Stimulated activated CD4-positive, alpha-beta T cell treated with anti-CD3 and anti-CD28 coated beads, Interleukin-1b, Interleukin-23, amount 100 ng/mL, for 1 hour (primary cell): ENCODE measurements at regions not wholly inside any gene's neighbourhood (a gene's known extent, or its start where the extent isn't known, plus 50 kb on each side); places are given as distances from the start of the nearest gene placed in this dataset.
"Not testable (repeated sequence)": the region's sequence is repeated elsewhere in the genome, so short reads cannot be mapped to it uniquely, and the experiment has no call there.

Experiments
- DNase-seq, 2 donors: peaks; one replicate each; pipeline ENCODE4 v3.0.0-alpha.2; 2020; ENCODE audit warnings: low read depth in 2 of 2

GRCh38 chr7:140283472-140283871 lies 106.7 kb upstream of the KDM7A start:
- no peak for DNase-seq

- no peak for DNase-seq
Observed at GRCh38 chr7:140281960-140282359, 105.2 kb upstream of the KDM7A start.

DNA sequence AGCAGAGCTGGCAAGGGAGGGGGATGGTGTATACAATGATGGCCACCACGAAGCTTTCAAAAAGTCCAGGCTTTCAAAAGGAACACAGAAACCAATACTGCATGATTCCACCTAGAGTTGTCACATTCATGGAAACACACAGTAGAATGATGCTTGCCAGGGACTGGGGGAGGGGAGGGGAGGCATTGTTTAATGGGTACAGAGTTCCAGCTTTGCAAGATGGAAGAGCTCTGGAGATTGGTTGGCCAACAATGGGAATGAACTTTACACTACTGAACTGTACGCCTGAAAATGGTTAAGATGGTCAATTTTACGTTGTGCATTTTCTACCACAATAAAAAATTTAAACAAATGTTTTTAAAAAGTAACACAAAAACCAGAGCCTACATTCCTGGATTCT lies 104.5 kb upstream of the KDM7A start:
- no peak for DNase-seq

DNA sequence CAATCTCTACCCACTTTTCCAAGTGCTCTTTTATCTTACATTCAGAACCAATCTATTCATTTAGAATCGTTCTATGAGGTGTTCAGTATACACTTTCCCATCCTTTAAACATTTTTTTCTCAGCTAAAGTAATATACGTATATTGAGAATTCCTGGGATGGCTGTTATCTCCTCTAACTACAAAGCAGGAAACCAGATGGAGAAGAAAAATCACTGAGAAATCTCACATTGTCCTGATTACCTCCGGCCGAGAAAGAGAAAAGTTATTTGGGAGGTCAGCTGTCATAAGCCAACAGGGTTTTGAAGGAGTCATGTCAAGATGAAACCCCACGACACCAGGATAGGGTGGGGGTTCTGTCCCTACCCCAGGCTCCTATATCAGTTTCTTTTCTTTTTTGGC lies 99.2 kb upstream of the KDM7A start:
- no peak for DNase-seq

- no peak for DNase-seq
Observed at GRCh38 chr7:140275069-140275965, 98.5 kb upstream of the KDM7A start.

DNA sequence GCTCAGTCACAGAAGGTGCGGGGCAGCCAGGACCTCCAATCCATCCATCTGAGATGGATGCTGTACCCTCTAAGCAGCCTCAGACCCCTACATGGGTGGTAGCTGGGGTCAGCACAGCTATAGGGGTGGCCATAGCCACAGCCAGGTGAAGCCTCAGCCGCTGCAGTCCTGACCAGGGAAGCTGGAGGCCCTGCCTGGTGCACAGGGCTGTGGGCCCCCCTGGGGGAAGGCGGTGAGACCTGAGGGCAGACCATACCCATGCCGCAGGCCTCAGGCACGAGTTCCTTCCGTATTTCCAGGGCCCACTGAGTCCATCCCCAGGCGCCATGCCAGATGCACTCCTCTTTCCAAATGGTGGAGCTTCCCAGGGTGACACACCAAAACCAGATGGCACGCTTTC lies 96.6 kb upstream of the KDM7A start:
- no peak for DNase-seq

DNA sequence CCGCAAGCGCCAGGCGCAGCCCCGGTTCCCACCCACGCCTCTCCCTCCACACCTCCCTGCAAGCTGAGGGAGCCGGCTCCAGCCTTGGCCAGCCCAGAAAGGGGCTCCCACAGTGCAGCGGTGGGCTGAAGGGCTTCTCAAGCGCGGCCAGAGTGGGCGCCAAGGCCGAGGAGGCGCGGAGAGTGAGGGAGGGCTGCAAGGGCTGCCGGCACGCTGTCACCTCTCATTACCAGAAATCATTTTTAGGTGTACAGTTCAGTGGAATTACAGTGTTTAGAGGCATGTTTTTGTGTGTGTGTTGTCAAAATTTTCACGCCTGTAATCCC lies 94.8 kb upstream of the KDM7A start:
- not testable (repeated sequence) for DNase-seq

DNA sequence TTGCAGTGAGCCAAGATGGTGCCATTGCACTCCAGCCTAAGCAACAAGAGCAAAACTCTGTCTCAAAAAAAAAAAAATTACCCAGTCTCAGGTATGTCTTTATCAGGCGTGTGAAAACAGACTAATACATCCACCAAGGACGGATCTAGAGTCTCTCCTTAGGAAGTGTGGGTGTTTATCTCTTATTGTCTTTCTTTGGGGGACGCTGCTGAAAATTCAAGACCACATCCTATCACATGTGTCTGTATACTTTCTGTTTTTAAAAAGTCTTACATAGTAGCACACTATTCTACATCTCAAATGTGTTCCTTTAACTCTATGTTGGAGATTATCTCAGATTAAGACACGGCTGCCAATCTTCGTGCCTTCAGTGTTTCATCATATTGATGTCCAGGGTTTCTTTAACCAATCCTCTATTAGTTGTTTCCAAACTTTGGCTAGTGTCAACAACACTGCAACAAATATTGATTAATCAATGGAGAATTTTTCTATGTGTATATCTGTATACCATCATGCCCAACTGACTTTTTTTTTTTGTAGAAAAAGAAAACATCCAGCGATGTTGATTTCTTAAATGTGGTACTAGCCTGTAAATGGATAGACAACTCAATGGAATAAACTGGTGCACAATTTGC lies 92.3 kb upstream of the KDM7A start:
- no peak for DNase-seq

GRCh38 chr7:140267381-140268226 lies 90.8 kb upstream of the KDM7A start:
- DNase-seq: no peak

DNA sequence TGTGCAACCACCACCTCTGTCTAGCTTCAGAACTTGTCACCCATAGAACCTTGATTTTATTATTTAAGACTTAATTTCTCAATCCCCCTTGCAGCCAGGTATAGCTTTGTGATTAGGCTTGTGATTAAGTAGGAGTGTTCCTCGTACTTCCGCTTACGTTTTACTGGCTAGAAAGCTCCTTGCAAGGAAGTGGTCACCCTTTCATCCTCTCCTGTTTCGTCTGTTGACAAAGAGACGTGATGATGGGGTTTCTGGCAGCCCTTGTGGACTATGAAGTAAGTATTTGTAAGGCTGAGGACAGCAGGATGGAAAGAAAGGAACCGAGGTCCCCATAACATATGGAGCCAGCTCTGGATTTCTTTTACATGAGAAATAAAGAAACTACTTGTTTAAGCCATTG lies 86.5 kb upstream of the KDM7A start:
- DNase-seq: no peak

GRCh38 chr7:140262242-140262903 lies 85.6 kb upstream of the KDM7A start:
- DNase-seq: no peak

- no peak for DNase-seq
Observed at GRCh38 chr7:140261522-140261921, 84.7 kb upstream of the KDM7A start.

DNA sequence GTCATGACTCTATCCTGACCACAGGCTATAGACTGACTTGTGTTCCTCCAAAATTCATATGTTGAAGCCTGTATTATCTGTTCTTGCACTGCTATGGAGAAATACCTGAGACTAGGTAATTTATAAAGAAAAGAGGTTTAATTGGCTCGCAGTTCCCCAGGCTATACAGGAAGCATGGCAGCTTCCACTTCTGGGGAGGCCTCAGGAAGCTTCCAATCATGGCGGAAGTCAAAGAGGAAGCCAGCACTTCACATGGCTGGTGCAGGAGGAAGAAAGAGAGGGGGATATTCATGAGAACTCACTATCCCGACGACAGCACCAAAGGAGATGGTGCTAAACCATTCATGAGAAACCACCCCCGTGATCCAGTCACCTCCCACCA lies 84.3 kb upstream of the KDM7A start:
- no peak for DNase-seq

- no peak for DNase-seq
Observed at GRCh38 chr7:140260352-140261104, 83.7 kb upstream of the KDM7A start.

- not testable (repeated sequence) for DNase-seq
Observed at GRCh38 chr7:140257278-140257677, 80.5 kb upstream of the KDM7A start.

DNA sequence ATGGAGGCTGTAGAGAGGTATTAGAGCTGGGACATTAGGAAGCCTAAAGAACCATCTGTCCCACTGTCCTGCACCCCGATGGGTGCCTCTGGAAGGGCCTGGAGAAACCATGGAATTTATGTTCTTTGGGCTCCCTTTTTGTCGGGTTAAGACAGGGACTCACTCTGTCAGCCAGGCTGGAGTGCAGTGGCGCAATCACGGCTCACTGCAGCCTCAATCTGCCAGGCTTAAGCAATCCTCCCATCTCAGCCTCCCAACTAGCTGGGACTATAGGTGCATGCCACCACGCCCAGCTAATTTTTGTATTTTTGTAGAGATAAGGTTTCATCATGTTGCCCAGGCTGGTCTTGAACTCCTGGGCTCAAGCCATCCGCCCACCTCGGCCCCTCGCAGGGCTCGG lies 78.2 kb upstream of the KDM7A start:
- not testable (repeated sequence) for DNase-seq

- DNase-seq: no peak
Observed at GRCh38 chr7:140249036-140249806, 72.4 kb upstream of the KDM7A start.

DNA sequence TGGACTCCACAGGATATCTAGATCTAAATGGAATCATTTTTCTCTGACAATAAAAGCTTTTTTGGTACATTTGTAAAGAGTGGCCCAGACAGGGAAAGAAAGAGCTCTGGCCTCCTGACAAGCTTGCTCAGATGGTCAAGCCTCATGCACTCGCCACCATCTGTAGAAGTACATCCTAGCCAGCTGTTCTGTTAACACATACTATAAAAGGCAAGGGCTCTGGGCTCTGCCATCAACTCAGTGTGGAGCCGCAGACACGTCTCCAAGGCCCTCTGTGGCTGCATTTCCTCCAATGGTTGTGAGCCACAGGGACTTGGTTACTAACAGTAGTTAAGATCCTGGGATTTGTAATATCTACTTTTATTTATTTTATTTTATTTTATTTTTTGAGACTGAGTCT lies 70.8 kb upstream of the KDM7A start:
- DNase-seq: no peak

DNA sequence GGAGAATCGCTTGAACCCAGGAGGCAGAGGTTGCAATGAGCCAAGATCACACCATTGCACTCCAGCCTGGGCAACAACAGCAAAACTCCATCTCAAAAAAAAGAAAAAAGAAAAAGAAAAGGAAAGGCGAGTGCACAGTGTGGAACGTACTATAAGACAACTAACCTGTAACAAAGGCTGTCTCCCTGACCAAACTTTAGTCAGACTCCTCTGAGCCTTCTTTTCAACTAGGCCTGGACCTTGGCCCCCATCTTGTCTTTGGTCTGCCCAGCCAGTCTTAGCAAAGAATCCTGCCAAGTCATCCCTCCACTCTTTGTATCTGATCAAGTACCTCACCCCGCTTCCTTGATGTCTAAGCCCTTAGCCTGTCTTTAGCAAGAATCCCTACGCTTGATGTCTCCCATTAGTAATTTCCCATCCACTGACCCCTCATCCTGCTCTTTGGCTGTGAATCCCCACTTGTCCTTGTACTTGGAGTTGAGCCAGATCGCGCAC lies 68.9 kb upstream of the KDM7A start:
- no peak for DNase-seq
